ENCODE measurements at regions not wholly inside any gene's neighbourhood (a gene's known extent, or its start where the extent isn't known, plus 50 kb on each side); places are given as distances from the start of the nearest gene placed in this dataset.

GRCh38 chr14:56036353-56036752 lies 81.9 kb upstream of the PELI2 start:
- Histone ChIP-seq H3K36me3 (ENCODE audit: low read depth) (no peaks in the 10 kb centered on the region), H3K27ac (ENCODE audit: poor library complexity, severe bottlenecking) (no peak overlapping the region), H3K27me3 (ENCODE audit: insufficient read depth, poor library complexity, severe bottlenecking) (peaks cover 4% of the 10 kb centered on the region), H3K4me1 (ENCODE audit: insufficient read depth, poor library complexity, severe bottlenecking) (no peaks in the 10 kb centered on the region), H3K4me3 (ENCODE audit: severe bottlenecking) (no peak overlapping the region), H3K9me3 (ENCODE audit: severe bottlenecking) (no peaks in the 10 kb centered on the region)
- no peak for DNase-seq (ENCODE audit: low spot score)
- no peak for TF ChIP-seq CTCF (IDR thresholded peaks at IDR 0.05; ENCODE audit: poor library complexity, severe bottlenecking)
- no peak for ATAC-seq (ENCODE audit: low read depth)

- H3K36me3 ChIP-seq (ENCODE audit: low read depth): no peaks in the 10 kb centered on the region
- TF ChIP-seq CTCF (IDR thresholded peaks at IDR 0.05; ENCODE audit: poor library complexity, severe bottlenecking): no peak
- DNase-seq (ENCODE audit: low spot score) (no peak), ATAC-seq (ENCODE audit: low read depth) (no peak)
- H3K27me3 ChIP-seq (ENCODE audit: insufficient read depth, poor library complexity, severe bottlenecking): no peaks in the 10 kb centered on the region
- no peaks in the 10 kb centered on the region for H3K9me3 ChIP-seq (ENCODE audit: severe bottlenecking)
- H3K27ac ChIP-seq (ENCODE audit: poor library complexity, severe bottlenecking): no peak overlapping the region
- H3K4me1 ChIP-seq (ENCODE audit: insufficient read depth, poor library complexity, severe bottlenecking): no peaks in the 10 kb centered on the region
- no peak overlapping the region for H3K4me3 ChIP-seq (ENCODE audit: severe bottlenecking)
Measured at GRCh38 chr14:56040121-56040520, 78.1 kb upstream of the PELI2 start.

- Histone ChIP-seq H3K4me3 (ENCODE audit: severe bottlenecking) (no peak overlapping the region), H3K9me3 (ENCODE audit: severe bottlenecking) (no peaks in the 10 kb centered on the region), H3K27me3 (ENCODE audit: insufficient read depth, poor library complexity, severe bottlenecking) (no peaks in the 10 kb centered on the region), H3K27ac (ENCODE audit: poor library complexity, severe bottlenecking) (no peak overlapping the region), H3K4me1 (ENCODE audit: insufficient read depth, poor library complexity, severe bottlenecking) (no peaks in the 10 kb centered on the region), H3K36me3 (ENCODE audit: low read depth) (no peaks in the 10 kb centered on the region)
- TF ChIP-seq CTCF (IDR thresholded peaks at IDR 0.05; ENCODE audit: poor library complexity, severe bottlenecking): no peak
- DNase-seq (ENCODE audit: low spot score) (no peak), ATAC-seq (ENCODE audit: low read depth) (0 out of 3 replicates have a peak, but pooled peaks have one; percentile 35)
Measured at GRCh38 chr14:56044196-56044595, 74.0 kb upstream of the PELI2 start.

GRCh38 chr14:56046546-56046945 lies 71.7 kb upstream of the PELI2 start:
- Histone ChIP-seq H3K27me3 (ENCODE audit: insufficient read depth, poor library complexity, severe bottlenecking) (no peaks in the 10 kb centered on the region), H3K9me3 (ENCODE audit: severe bottlenecking) (no peaks in the 10 kb centered on the region), H3K4me3 (ENCODE audit: severe bottlenecking) (no peak overlapping the region), H3K4me1 (ENCODE audit: insufficient read depth, poor library complexity, severe bottlenecking) (no peaks in the 10 kb centered on the region), H3K36me3 (ENCODE audit: low read depth) (no peaks in the 10 kb centered on the region), H3K27ac (ENCODE audit: poor library complexity, severe bottlenecking) (no peak overlapping the region)
- ATAC-seq (ENCODE audit: low read depth) (no peak), DNase-seq (ENCODE audit: low spot score) (no peak)
- TF ChIP-seq CTCF (IDR thresholded peaks at IDR 0.05; ENCODE audit: poor library complexity, severe bottlenecking): no peak

GRCh38 chr14:56046996-56047395 lies 71.2 kb upstream of the PELI2 start:
- Histone ChIP-seq H3K9me3 (ENCODE audit: severe bottlenecking) (no peaks in the 10 kb centered on the region), H3K27me3 (ENCODE audit: insufficient read depth, poor library complexity, severe bottlenecking) (no peaks in the 10 kb centered on the region), H3K4me1 (ENCODE audit: insufficient read depth, poor library complexity, severe bottlenecking) (no peaks in the 10 kb centered on the region), H3K4me3 (ENCODE audit: severe bottlenecking) (no peak overlapping the region), H3K27ac (ENCODE audit: poor library complexity, severe bottlenecking) (no peak overlapping the region), H3K36me3 (ENCODE audit: low read depth) (no peaks in the 10 kb centered on the region)
- no peak for DNase-seq (ENCODE audit: low spot score)
- no peak for TF ChIP-seq CTCF (IDR thresholded peaks at IDR 0.05; ENCODE audit: poor library complexity, severe bottlenecking)
- no peak for ATAC-seq (ENCODE audit: low read depth)

All from RWPE2 (cell line).